A673 (cell line): ENCODE measurements at regions not wholly inside any gene's neighbourhood (a gene's known extent, or its start where the extent isn't known, plus 50 kb on each side); places are given as distances from the start of the nearest gene placed in this dataset.

Experiments used
- CTCF ChIP-seq: fragments of 300-800, 200-600 bp; sonication (generic); conservative IDR thresholded peaks from 2 replicates; pipeline ENCODE4 v1.5.1; 2017; ENCODE audit warnings: low read depth, mild to moderate bottlenecking, antibody characterized with exemption, low read length, moderate library complexity, mixed read lengths
- EZH2 ChIP-seq: fragments of 200-600 bp; sonication (generic); IDR thresholded peaks from 2 replicates; pipeline ENCODE4 v1.6.1; 2017; ENCODE audit warnings: borderline replicate concordance, low read depth, mild to moderate bottlenecking, mixed read lengths, antibody characterized with exemption, low read length; ENCODE audit not compliant: poor library complexity, severe bottlenecking

- TF ChIP-seq CTCF: no peak
- TF ChIP-seq EZH2: no peak
These were observed 161.3 kb upstream of the CAND1 start for GRCh38 chr12:67107751-67108269.
